Midbrain (tissue), 1 donor: ENCODE measurements at regions not wholly inside any gene's neighbourhood (a gene's known extent, or its start where the extent isn't known, plus 50 kb on each side); places are given as distances from the start of the nearest gene placed in this dataset.

ENCODE experiments used
- DNase-seq: peaks from one replicate; lab custom pipeline; 2025; lab: John Stamatoyannopoulos, UW

GRCh38 chr7:18364396-18364795 lies 131.2 kb upstream of the HDAC9 start:
- no peak for DNase-seq

GRCh38 chr7:18366394-18366793 lies 129.2 kb upstream of the HDAC9 start:
- no peak for DNase-seq

- no peak for DNase-seq
These were observed 126.5 kb upstream of the HDAC9 start for GRCh38 chr7:18369011-18369410.

GRCh38 chr7:18370633-18371032 lies 124.9 kb upstream of the HDAC9 start:
- DNase-seq = no peak

- no peak for DNase-seq
These were observed 116.5 kb upstream of the HDAC9 start for GRCh38 chr7:18378989-18379605.

GRCh38 chr7:18384491-18385143 lies 110.9 kb upstream of the HDAC9 start:
- no peak for DNase-seq

GRCh38 chr7:18386607-18387006 lies 108.9 kb upstream of the HDAC9 start:
- no peak for DNase-seq

GRCh38 chr7:18387191-18387735 lies 108.3 kb upstream of the HDAC9 start:
- DNase-seq = no peak

- DNase-seq = no peak
These were observed 105.0 kb upstream of the HDAC9 start for GRCh38 chr7:18390535-18390907.

GRCh38 chr7:18393465-18394118 lies 102.0 kb upstream of the HDAC9 start:
- DNase-seq = no peak

GRCh38 chr7:18395868-18396267 lies 99.7 kb upstream of the HDAC9 start:
- no peak for DNase-seq

GRCh38 chr7:18396953-18397352 lies 98.6 kb upstream of the HDAC9 start:
- DNase-seq = no peak

- no peak for DNase-seq
These were observed 95.9 kb upstream of the HDAC9 start for GRCh38 chr7:18399436-18400235.

GRCh38 chr7:18400275-18400674 lies 95.3 kb upstream of the HDAC9 start:
- no peak for DNase-seq

- DNase-seq = no peak
These were observed 94.8 kb upstream of the HDAC9 start for GRCh38 chr7:18400726-18401125.

- no peak for DNase-seq
These were observed 93.8 kb upstream of the HDAC9 start for GRCh38 chr7:18401757-18402156.

GRCh38 chr7:18402488-18403183 lies 92.9 kb upstream of the HDAC9 start:
- DNase-seq = no peak

- DNase-seq = no peak
These were observed 89.8 kb upstream of the HDAC9 start for GRCh38 chr7:18405726-18406125.

GRCh38 chr7:18407385-18407784 lies 88.2 kb upstream of the HDAC9 start:
- DNase-seq = no peak

GRCh38 chr7:18408461-18408860 lies 87.1 kb upstream of the HDAC9 start:
- DNase-seq = no peak

- DNase-seq = no peak
These were observed 86.7 kb upstream of the HDAC9 start for GRCh38 chr7:18408868-18409267.

GRCh38 chr7:18413447-18413846 lies 82.1 kb upstream of the HDAC9 start:
- no peak for DNase-seq
